Keratinocyte (primary cell): ENCODE measurements at regions not wholly inside any gene's neighbourhood (a gene's known extent, or its start where the extent isn't known, plus 50 kb on each side); places are given as distances from the start of the nearest gene placed in this dataset.

Experiments
- DNase-seq: peaks from one replicate; pipeline ENCODE4 v3.0.0-alpha.2; 2011; ENCODE audit warnings: low read depth, missing footprints, low spot score
- FAIRE-seq: peaks from 2 replicates; lab custom pipeline; 2011; peaks lifted over from hg19 to GRCh38; lab: Jason Lieb, UNC
- H2AFZ ChIP-seq: 2 replicates; pipeline ENCODE4 v1.6.0; 2012; ENCODE audit warnings: low read length, control low read depth, inconsistent platforms; ENCODE audit not compliant: control insufficient read depth
- H3K27ac ChIP-seq: 2 replicates; pipeline ENCODE4 v1.5.1; 2011; ENCODE audit warnings: low read length; ENCODE audit not compliant: control insufficient read depth, insufficient read depth
- H3K27me3 ChIP-seq: 3 replicates; pipeline ENCODE4 v1.6.0; 2011; ENCODE audit warnings: low read length; ENCODE audit not compliant: control insufficient read depth, insufficient read depth; ENCODE audit errors: extremely low read depth
- H3K36me3 ChIP-seq, 2 experiments: 2 replicates in 1 of 2; 3 replicates in 1 of 2; pipeline ENCODE4 v1.5.1; 2011; ENCODE audit warnings: low read length in 2 of 2, mild to moderate bottlenecking in 1 of 2; ENCODE audit not compliant: control insufficient read depth in 2 of 2, insufficient read depth in 2 of 2; ENCODE audit errors: extremely low read depth in 1 of 2
- H3K4me1 ChIP-seq: 3 replicates; pipeline ENCODE4 v1.5.1; 2011; ENCODE audit warnings: low read length; ENCODE audit not compliant: control insufficient read depth, insufficient read depth; ENCODE audit errors: extremely low read depth
- H3K4me2 ChIP-seq: 3 replicates; pipeline ENCODE4 v1.6.0; 2011; ENCODE audit warnings: low read depth, low read length; ENCODE audit not compliant: control insufficient read depth, insufficient read depth; ENCODE audit errors: extremely low read depth
- H3K4me3 ChIP-seq, 3 experiments: fragments of 200-600 bp in 1 of 3; sonication (generic) in 1 of 3; 2 replicates in 2 of 3; 3 replicates in 1 of 3; pipeline ENCODE4 v1.5.1; 2011 to 2016; ENCODE audit warnings: low read length in 3 of 3, mild to moderate bottlenecking in 3 of 3, control low read depth in 2 of 3, inconsistent platforms in 1 of 3, low read depth in 1 of 3, mixed read lengths in 1 of 3, mixed run types in 1 of 3, moderate library complexity in 1 of 3; ENCODE audit not compliant: control insufficient read depth in 2 of 3, insufficient read depth in 2 of 3; ENCODE audit errors: extremely low read depth in 1 of 3
- H3K79me2 ChIP-seq: 2 replicates; pipeline ENCODE4 v1.6.0; 2012; ENCODE audit warnings: low read length; ENCODE audit not compliant: control insufficient read depth, insufficient read depth
- H3K9ac ChIP-seq: 3 replicates; pipeline ENCODE4 v1.6.0; 2011; ENCODE audit warnings: low read length; ENCODE audit not compliant: control insufficient read depth, insufficient read depth; ENCODE audit errors: extremely low read depth
- H3K9me1 ChIP-seq: 3 replicates; pipeline ENCODE4 v1.6.0; 2011; ENCODE audit warnings: low read length; ENCODE audit not compliant: control insufficient read depth, insufficient read depth; ENCODE audit errors: extremely low read depth
- H3K9me3 ChIP-seq: 2 replicates; pipeline ENCODE4 v1.5.1; 2012; ENCODE audit warnings: low read depth, low read length; ENCODE audit not compliant: control insufficient read depth
- H4K20me1 ChIP-seq: 3 replicates; pipeline ENCODE4 v1.6.0; 2011; ENCODE audit warnings: low read length; ENCODE audit not compliant: control insufficient read depth, insufficient read depth; ENCODE audit errors: extremely low read depth
- EZH2 ChIP-seq: IDR thresholded peaks from one replicate; pipeline ENCODE4 v1.6.1; 2012; ENCODE audit warnings: inconsistent platforms, mild to moderate bottlenecking, low read length, moderate library complexity
- dilution Hi-C: fragments of 300-500 bp; cut with MboI; formaldehyde crosslinking; loops from one replicate; pipeline ENCODE4 v1.7.0; 2020; ENCODE audit warnings: low sequenced_read_pairs; ENCODE audit not compliant: extremely low pct_ligation_motif_present
- TF ChIP-seq, protein P1 (sequence below), 3 experiments: IDR thresholded peaks in 1 of 3; conservative IDR thresholded peaks in 1 of 3; optimal IDR thresholded peaks in 1 of 3; 2 replicates in 2 of 3; 3 replicates in 1 of 3; pipeline versions ENCODE3 to v1.5.1; 2011; ENCODE audit warnings: low read length in 3 of 3, mild to moderate bottlenecking in 3 of 3, moderate library complexity in 2 of 3, control low read depth in 1 of 3, inconsistent platforms in 1 of 3; ENCODE audit not compliant: insufficient read depth in 2 of 3; ENCODE audit errors: extremely low read depth in 1 of 3

DNA sequence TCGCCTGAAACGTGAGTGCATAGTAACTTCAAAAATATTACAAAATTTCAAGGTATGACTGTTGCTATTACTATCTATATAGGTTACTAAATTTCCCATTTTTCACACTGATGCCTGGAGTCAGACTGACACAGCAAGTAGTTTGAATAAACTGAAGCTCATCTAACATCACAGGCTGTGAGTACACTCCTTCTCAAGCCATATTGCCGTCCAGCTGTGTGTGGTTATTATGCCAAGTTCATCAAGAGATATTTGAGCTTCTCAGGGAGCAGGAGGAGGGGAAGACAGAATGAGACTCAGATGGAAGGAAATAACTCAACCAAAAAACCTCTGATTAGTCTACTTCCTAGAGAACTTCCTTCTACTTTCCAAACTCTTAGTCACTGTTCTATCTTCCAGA, 473.9 kb downstream of the TOX3 start:
- Histone ChIP-seq H4K20me1 (no peaks in the 10 kb centered on the region), H3K9me3 (no peaks in the 10 kb centered on the region), H3K9me1 (no peaks in the 10 kb centered on the region), H3K27ac (no peak overlapping the region), H3K79me2 (no peaks in the 10 kb centered on the region), H2AFZ (no peak overlapping the region), H3K36me3 (no peaks in the 10 kb centered on the region), H3K9ac (no peak overlapping the region), H3K4me3 (no peak overlapping the region), H3K4me1 (no peaks in the 10 kb centered on the region), H3K27me3 (no peaks in the 10 kb centered on the region), H3K4me2 (no peak overlapping the region)
- TF ChIP-seq, protein P1, sequence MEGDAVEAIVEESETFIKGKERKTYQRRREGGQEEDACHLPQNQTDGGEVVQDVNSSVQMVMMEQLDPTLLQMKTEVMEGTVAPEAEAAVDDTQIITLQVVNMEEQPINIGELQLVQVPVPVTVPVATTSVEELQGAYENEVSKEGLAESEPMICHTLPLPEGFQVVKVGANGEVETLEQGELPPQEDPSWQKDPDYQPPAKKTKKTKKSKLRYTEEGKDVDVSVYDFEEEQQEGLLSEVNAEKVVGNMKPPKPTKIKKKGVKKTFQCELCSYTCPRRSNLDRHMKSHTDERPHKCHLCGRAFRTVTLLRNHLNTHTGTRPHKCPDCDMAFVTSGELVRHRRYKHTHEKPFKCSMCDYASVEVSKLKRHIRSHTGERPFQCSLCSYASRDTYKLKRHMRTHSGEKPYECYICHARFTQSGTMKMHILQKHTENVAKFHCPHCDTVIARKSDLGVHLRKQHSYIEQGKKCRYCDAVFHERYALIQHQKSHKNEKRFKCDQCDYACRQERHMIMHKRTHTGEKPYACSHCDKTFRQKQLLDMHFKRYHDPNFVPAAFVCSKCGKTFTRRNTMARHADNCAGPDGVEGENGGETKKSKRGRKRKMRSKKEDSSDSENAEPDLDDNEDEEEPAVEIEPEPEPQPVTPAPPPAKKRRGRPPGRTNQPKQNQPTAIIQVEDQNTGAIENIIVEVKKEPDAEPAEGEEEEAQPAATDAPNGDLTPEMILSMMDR (optimal IDR thresholded peaks at IDR 0.05 in 1 of 3, IDR thresholded peaks at IDR 0.05 in 1 of 3, conservative IDR thresholded peaks at IDR 0.05 in 1 of 3; ENCODE audit: extremely low read depth in 1 of 3, insufficient read depth in 2 of 3, low read length in 3 of 3): no peak
- no peak for TF ChIP-seq EZH2
- no peak for FAIRE-seq
- dilution Hi-C loops: no loop called here
- DNase-seq: no peak

DNA sequence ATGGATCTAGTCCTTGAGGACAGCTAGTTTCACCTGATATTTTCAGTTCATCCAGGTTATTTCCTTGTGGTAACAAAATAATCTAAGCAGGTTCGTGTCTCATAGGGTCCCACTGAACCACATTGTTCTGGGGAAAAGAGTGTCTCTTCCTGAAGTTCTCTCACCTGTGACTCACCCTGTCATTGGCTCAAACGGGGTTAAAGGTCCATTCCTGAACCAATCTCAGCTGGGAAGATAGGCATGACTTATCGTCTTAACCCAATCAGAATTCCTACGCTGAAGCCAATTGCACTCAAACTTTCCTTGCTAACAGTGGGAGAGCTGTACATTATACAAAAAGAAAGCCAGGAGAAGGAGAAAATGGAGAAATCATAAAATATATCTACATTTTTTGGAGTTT, 475.8 kb downstream of the TOX3 start:
- Histone ChIP-seq H3K36me3 (no peaks in the 10 kb centered on the region), H3K4me3 (no peak overlapping the region), H3K79me2 (no peaks in the 10 kb centered on the region), H4K20me1 (no peaks in the 10 kb centered on the region), H3K9me1 (no peaks in the 10 kb centered on the region), H3K9me3 (no peaks in the 10 kb centered on the region), H3K4me1 (no peaks in the 10 kb centered on the region), H3K27me3 (no peaks in the 10 kb centered on the region), H2AFZ (no peak overlapping the region), H3K9ac (no peak overlapping the region), H3K4me2 (no peak overlapping the region), H3K27ac (no peak overlapping the region)
- FAIRE-seq (no peak), DNase-seq (no peak)
- dilution Hi-C loops: no loop called here
- TF ChIP-seq, protein P1 (optimal IDR thresholded peaks at IDR 0.05 in 1 of 3, IDR thresholded peaks at IDR 0.05 in 1 of 3, conservative IDR thresholded peaks at IDR 0.05 in 1 of 3; ENCODE audit: extremely low read depth in 1 of 3, insufficient read depth in 2 of 3, low read length in 3 of 3): no peak
- TF ChIP-seq EZH2: no peak
